Ishikawa (cell line): ENCODE measurements at regions not wholly inside any gene's neighbourhood (a gene's known extent, or its start where the extent isn't known, plus 50 kb on each side); places are given as distances from the start of the nearest gene placed in this dataset.

Experiments
- CEBPB ChIP-seq: IDR thresholded peaks from 2 replicates; pipeline ENCODE4 v1.6.1; 2012
- CREB1 ChIP-seq: IDR thresholded peaks from 2 replicates; pipeline ENCODE4 v1.6.1; 2012; ENCODE audit warnings: low read depth
- EGR1 ChIP-seq: IDR thresholded peaks from 2 replicates; pipeline ENCODE4 v1.6.1; 2012
- EP300 ChIP-seq: IDR thresholded peaks from 2 replicates; pipeline ENCODE4 v1.6.1; 2012; ENCODE audit warnings: borderline replicate concordance
- FOXM1 ChIP-seq: IDR thresholded peaks from 2 replicates; pipeline ENCODE4 v1.6.1; 2012; ENCODE audit warnings: low read depth, borderline replicate concordance
- MAX ChIP-seq: IDR thresholded peaks from 2 replicates; pipeline ENCODE4 v1.6.1; 2012
- NFIC ChIP-seq: IDR thresholded peaks from 2 replicates; pipeline ENCODE4 v1.6.1; 2012
- RAD21 ChIP-seq: IDR thresholded peaks from 2 replicates; pipeline ENCODE4 v1.6.1; 2012; ENCODE audit warnings: low read depth
- REST ChIP-seq: IDR thresholded peaks from 2 replicates; pipeline ENCODE4 v1.6.1; 2012; ENCODE audit warnings: low read depth, mild to moderate bottlenecking
- TAF1 ChIP-seq: IDR thresholded peaks from 2 replicates; pipeline ENCODE4 v1.6.1; 2012; ENCODE audit warnings: low read depth, mild to moderate bottlenecking
- TCF12 ChIP-seq: IDR thresholded peaks from 2 replicates; pipeline ENCODE4 v1.6.1; 2012; ENCODE audit warnings: low read depth
- TEAD4 ChIP-seq: IDR thresholded peaks from 2 replicates; pipeline ENCODE4 v1.6.1; 2012
- USF1 ChIP-seq: IDR thresholded peaks from 2 replicates; pipeline ENCODE4 v1.6.1; 2012
- YY1 ChIP-seq: IDR thresholded peaks from 2 replicates; pipeline ENCODE4 v1.6.1; 2012; ENCODE audit warnings: low read depth
- ZBTB7A ChIP-seq: IDR thresholded peaks from 2 replicates; pipeline ENCODE4 v1.6.1; 2012; ENCODE audit warnings: low read depth

- TF ChIP-seq ZBTB7A (no peak), CREB1 (no peak), CEBPB (no peak), USF1 (no peak), TCF12 (no peak), NFIC (no peak), MAX (no peak), YY1 (no peak), TAF1 (no peak)
Measured at GRCh38 chr2:126385441-126385840, 270.5 kb upstream of the GYPC start.

GRCh38 chr2:126385983-126386382 lies 270.0 kb upstream of the GYPC start:
- TF ChIP-seq CREB1 (no peak), CEBPB (no peak), REST (no peak), EP300 (no peak), TCF12 (no peak), TEAD4 (no peak), RAD21 (no peak)

- TF ChIP-seq RAD21: no peak
- no peak for TF ChIP-seq ZBTB7A
- TF ChIP-seq CEBPB: no peak
- TF ChIP-seq NFIC: no peak
- TF ChIP-seq CREB1: no peak
- TF ChIP-seq TCF12: no peak
- no peak for TF ChIP-seq EGR1
- TF ChIP-seq YY1: no peak
Measured at GRCh38 chr2:126389446-126389845, 266.5 kb upstream of the GYPC start.

- no peak for TF ChIP-seq CREB1
- TF ChIP-seq TCF12: no peak
- TF ChIP-seq MAX: no peak
- no peak for TF ChIP-seq TAF1
- no peak for TF ChIP-seq REST
- no peak for TF ChIP-seq EP300
- TF ChIP-seq CEBPB: no peak
- TF ChIP-seq TEAD4: no peak
- no peak for TF ChIP-seq EGR1
- TF ChIP-seq NFIC: no peak
- TF ChIP-seq RAD21: no peak
- no peak for TF ChIP-seq USF1
Measured at GRCh38 chr2:126392889-126393288, 263.1 kb upstream of the GYPC start.

- TF ChIP-seq RAD21 (no peak), CREB1 (no peak), CEBPB (no peak), FOXM1 (no peak), ZBTB7A (no peak), TAF1 (no peak), NFIC (no peak)
Measured at GRCh38 chr2:126399001-126399400, 257.0 kb upstream of the GYPC start.

- TF ChIP-seq EP300 (no peak), TEAD4 (no peak), EGR1 (no peak), ZBTB7A (no peak)
Measured at GRCh38 chr2:126403039-126403628, 252.8 kb upstream of the GYPC start.

GRCh38 chr2:126406267-126406666 lies 249.7 kb upstream of the GYPC start:
- TF ChIP-seq REST (no peak), FOXM1 (no peak), TAF1 (no peak), EGR1 (no peak), NFIC (no peak), MAX (no peak), ZBTB7A (no peak), CEBPB (no peak), CREB1 (no peak), USF1 (no peak), RAD21 (no peak), TCF12 (no peak), EP300 (no peak), TEAD4 (no peak), YY1 (no peak)
